ENCODE measurements at regions not wholly inside any gene's neighbourhood (a gene's known extent, or its start where the extent isn't known, plus 50 kb on each side); places are given as distances from the start of the nearest gene placed in this dataset.

DNA sequence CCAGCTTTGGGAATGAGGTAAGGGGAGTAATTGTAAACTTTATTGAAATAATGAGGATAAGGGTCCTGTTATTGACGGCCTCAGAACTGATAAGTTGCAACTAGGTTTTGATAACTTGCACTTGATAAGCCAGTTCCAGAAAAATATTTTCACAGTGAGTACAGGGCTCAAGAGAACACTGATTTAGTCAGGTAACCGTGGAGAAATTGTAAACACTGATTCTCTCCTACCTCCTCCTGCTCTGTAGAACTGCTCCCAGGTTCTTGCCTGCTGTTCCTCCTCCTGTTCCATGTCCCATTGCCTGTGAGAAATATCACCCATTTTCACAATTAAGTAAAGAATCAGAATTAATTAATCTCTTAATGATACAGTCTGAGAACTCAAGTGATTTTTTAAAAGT is 55.0 kb upstream of the CXXC4 start:
- H3K27me3 ChIP-seq (replicated peaks in 1 of 2; ENCODE audit: control insufficient read depth in 2 of 2, insufficient read depth in 2 of 2, low read length in 1 of 2), result no peaks in the 10 kb centered on the region
- DNase-seq (ENCODE audit: low read depth, low spot score), result no peak
- ChIA-PET SMC1A (ENCODE audit: uncharacterized antibody, unreplicated experiment) (no interaction called here), CTCF (interaction anchor here (1.6 kb wide), 1 partner anchor 311 kb away, joined by 5 read pairs; no protein-coding TSS in a partner anchor), POLR2A (no interaction called here), RAD21 (ENCODE audit: unreplicated experiment) (no interaction called here)
- no peak overlapping the region for H3K9ac ChIP-seq (ENCODE audit: control insufficient read depth, insufficient read depth, low read length)
- H2AFZ ChIP-seq (ENCODE audit: control insufficient read depth, low read depth, low read length), result no peak overlapping the region
- in situ Hi-C loops (cut with MboI), result no loop called here
- no peaks in the 10 kb centered on the region for H3K9me3 ChIP-seq (replicated peaks; ENCODE audit: control insufficient read depth, insufficient read depth, low read length)
- FAIRE-seq, result no peak
- no peaks in the 10 kb centered on the region for H4K20me1 ChIP-seq (ENCODE audit: control insufficient read depth, insufficient read depth)
- TF ChIP-seq NFXL1 (IDR thresholded peaks at IDR 0.05; ENCODE audit: borderline replicate concordance), result no peak
- no peak for TF ChIP-seq ATF7 (IDR thresholded peaks at IDR 0.05; ENCODE audit: low read depth)
- TF ChIP-seq, protein P1, sequence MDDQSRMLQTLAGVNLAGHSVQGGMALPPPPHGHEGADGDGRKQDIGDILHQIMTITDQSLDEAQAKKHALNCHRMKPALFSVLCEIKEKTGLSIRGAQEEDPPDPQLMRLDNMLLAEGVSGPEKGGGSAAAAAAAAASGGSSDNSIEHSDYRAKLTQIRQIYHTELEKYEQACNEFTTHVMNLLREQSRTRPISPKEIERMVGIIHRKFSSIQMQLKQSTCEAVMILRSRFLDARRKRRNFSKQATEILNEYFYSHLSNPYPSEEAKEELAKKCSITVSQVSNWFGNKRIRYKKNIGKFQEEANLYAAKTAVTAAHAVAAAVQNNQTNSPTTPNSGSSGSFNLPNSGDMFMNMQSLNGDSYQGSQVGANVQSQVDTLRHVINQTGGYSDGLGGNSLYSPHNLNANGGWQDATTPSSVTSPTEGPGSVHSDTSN (IDR thresholded peaks at IDR 0.05; ENCODE audit: insufficient replicate concordance, low read depth, low read length), result no peak
- TF ChIP-seq, protein P2, sequence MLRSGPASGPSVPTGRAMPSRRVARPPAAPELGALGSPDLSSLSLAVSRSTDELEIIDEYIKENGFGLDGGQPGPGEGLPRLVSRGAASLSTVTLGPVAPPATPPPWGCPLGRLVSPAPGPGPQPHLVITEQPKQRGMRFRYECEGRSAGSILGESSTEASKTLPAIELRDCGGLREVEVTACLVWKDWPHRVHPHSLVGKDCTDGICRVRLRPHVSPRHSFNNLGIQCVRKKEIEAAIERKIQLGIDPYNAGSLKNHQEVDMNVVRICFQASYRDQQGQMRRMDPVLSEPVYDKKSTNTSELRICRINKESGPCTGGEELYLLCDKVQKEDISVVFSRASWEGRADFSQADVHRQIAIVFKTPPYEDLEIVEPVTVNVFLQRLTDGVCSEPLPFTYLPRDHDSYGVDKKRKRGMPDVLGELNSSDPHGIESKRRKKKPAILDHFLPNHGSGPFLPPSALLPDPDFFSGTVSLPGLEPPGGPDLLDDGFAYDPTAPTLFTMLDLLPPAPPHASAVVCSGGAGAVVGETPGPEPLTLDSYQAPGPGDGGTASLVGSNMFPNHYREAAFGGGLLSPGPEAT (IDR thresholded peaks at IDR 0.05; ENCODE audit: low read depth), result no peak
- TF ChIP-seq GABPA (IDR thresholded peaks at IDR 0.05; ENCODE audit: low read depth), result no peak
- TF ChIP-seq ZNF384 (IDR thresholded peaks at IDR 0.05; ENCODE audit: borderline replicate concordance, low read depth, low read length), result no peak
- TF ChIP-seq BHLHE40 (IDR thresholded peaks at IDR 0.05; ENCODE audit: borderline replicate concordance in 1 of 2, low read depth in 2 of 2, low read length in 1 of 2), result no peak
- no peak for TF ChIP-seq EED (IDR thresholded peaks at IDR 0.05; ENCODE audit: low read depth)
- TF ChIP-seq TCF7 (IDR thresholded peaks at IDR 0.05; ENCODE audit: borderline replicate concordance), result no peak
- no peak for TF ChIP-seq CBFB (IDR thresholded peaks at IDR 0.05; ENCODE audit: low read depth)
- no peak for TF ChIP-seq ZSCAN29 (IDR thresholded peaks at IDR 0.05)
- TF ChIP-seq, protein P3, sequence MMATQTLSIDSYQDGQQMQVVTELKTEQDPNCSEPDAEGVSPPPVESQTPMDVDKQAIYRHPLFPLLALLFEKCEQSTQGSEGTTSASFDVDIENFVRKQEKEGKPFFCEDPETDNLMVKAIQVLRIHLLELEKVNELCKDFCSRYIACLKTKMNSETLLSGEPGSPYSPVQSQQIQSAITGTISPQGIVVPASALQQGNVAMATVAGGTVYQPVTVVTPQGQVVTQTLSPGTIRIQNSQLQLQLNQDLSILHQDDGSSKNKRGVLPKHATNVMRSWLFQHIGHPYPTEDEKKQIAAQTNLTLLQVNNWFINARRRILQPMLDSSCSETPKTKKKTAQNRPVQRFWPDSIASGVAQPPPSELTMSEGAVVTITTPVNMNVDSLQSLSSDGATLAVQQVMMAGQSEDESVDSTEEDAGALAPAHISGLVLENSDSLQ (IDR thresholded peaks at IDR 0.05), result no peak
- no peak for TF ChIP-seq CEBPB (IDR thresholded peaks at IDR 0.05; ENCODE audit: borderline replicate concordance in 1 of 2, low read depth in 2 of 2, low read length in 2 of 2)
- H3K4me3 ChIP-seq, result no peak overlapping the region
- H3K27ac ChIP-seq (ENCODE audit: control insufficient read depth, insufficient read depth), result no peak overlapping the region
- no peak for ATAC-seq
- no TSS peak for BruUV-seq (replicated peaks)
- no peaks in the 10 kb centered on the region for H3K4me1 ChIP-seq (ENCODE audit: control insufficient read depth, insufficient read depth, low read length)
- no peaks in the 10 kb centered on the region for H3K36me3 ChIP-seq (ENCODE audit: control insufficient read depth in 2 of 2, insufficient read depth in 2 of 2, low read length in 1 of 2)
- H3K79me2 ChIP-seq (ENCODE audit: control insufficient read depth, insufficient read depth, low read length), result no peaks in the 10 kb centered on the region
- intact Hi-C loops (cut with micrococcal nuclease; ENCODE audit: unreplicated experiment), result no loop called here
- H3K4me2 ChIP-seq (ENCODE audit: control insufficient read depth, insufficient read depth), result no peak overlapping the region
- WGBS (ENCODE audit: insufficient coverage, insufficient replicate concordance, low lambda C conversion rate, missing lambda C conversion rate), result 25% methylated on average over 2 of the region's 2 CpGs

Data from GM12878 (cell line).